ENCODE measurements at regions not wholly inside any gene's neighbourhood (a gene's known extent, or its start where the extent isn't known, plus 50 kb on each side); places are given as distances from the start of the nearest gene placed in this dataset.

- TF ChIP-seq CTCF (IDR thresholded peaks at IDR 0.05) (no peak), POLR2A (IDR thresholded peaks at IDR 0.05) (no peak)
Observed at GRCh38 chr2:18124116-18124835, 245.8 kb downstream of the KCNS3 start.
